DND-41 (cell line): ENCODE measurements at regions not wholly inside any gene's neighbourhood (a gene's known extent, or its start where the extent isn't known, plus 50 kb on each side); places are given as distances from the start of the nearest gene placed in this dataset.

Experiments used
- ATAC-seq: fragments of 200-7000 bp; cut with Tn5 transposase; 3 replicates; pipeline ENCODE4 v1.9.1; 2021; ENCODE audit warnings: low read depth; ENCODE audit not compliant: insufficient read depth
- DNase-seq: peaks from one replicate; pipeline ENCODE4 v3.0.0-alpha.2; 2020
- H2AFZ ChIP-seq: 2 replicates; pipeline ENCODE4 v1.6.0; 2012; ENCODE audit warnings: low read depth, low read length
- H3K27ac ChIP-seq: 2 replicates; pipeline ENCODE4 v1.5.1; 2012; ENCODE audit warnings: low read length, inconsistent platforms
- H3K27me3 ChIP-seq: fragments of 200-600 bp; sonication (generic); 2 replicates; pipeline ENCODE4 v1.6.0; 2012; ENCODE audit warnings: low read length, mild to moderate bottlenecking, inconsistent platforms; ENCODE audit not compliant: insufficient read depth, poor library complexity
- H3K36me3 ChIP-seq: 2 replicates; pipeline ENCODE4 v1.5.1; 2012; ENCODE audit warnings: low read length, inconsistent platforms; ENCODE audit not compliant: insufficient read depth
- H3K4me1 ChIP-seq: 2 replicates; pipeline ENCODE4 v1.5.1; 2012; ENCODE audit warnings: mild to moderate bottlenecking, low read length; ENCODE audit not compliant: insufficient read depth
- H3K4me2 ChIP-seq: 2 replicates; pipeline ENCODE4 v1.6.0; 2012; ENCODE audit warnings: mild to moderate bottlenecking, moderate library complexity, low read length, inconsistent platforms; ENCODE audit not compliant: insufficient read depth
- H3K4me3 ChIP-seq, 2 experiments: fragments of 200-600 bp in 1 of 2; shearing (Covaris generic) in 1 of 2; 2 replicates each; pipeline ENCODE4 v1.5.1; 2012 to 2016; ENCODE audit warnings: inconsistent platforms in 2 of 2, low read length in 2 of 2, mild to moderate bottlenecking in 2 of 2, low read depth in 1 of 2, moderate library complexity in 1 of 2
- H3K79me2 ChIP-seq: 2 replicates; pipeline ENCODE4 v1.6.0; 2012; ENCODE audit warnings: low read length, inconsistent platforms; ENCODE audit not compliant: insufficient read depth
- H3K9ac ChIP-seq: 2 replicates; pipeline ENCODE4 v1.6.0; 2012; ENCODE audit warnings: low read depth, mild to moderate bottlenecking, inconsistent platforms, low read length, moderate library complexity
- H3K9me3 ChIP-seq: 2 replicates; pipeline ENCODE4 v1.5.1; 2012; ENCODE audit warnings: low read length, moderate library complexity, mild to moderate bottlenecking, inconsistent platforms; ENCODE audit not compliant: insufficient read depth, severe bottlenecking
- H4K20me1 ChIP-seq: 2 replicates; pipeline ENCODE4 v1.6.0; 2012; ENCODE audit warnings: low read length; ENCODE audit not compliant: insufficient read depth
- EZH2 ChIP-seq: IDR thresholded peaks from 3 replicates; pipeline ENCODE4 v1.6.1; 2012; ENCODE audit warnings: borderline replicate concordance, low read depth, mild to moderate bottlenecking, moderate library complexity, low read length, inconsistent platforms; ENCODE audit not compliant: severe bottlenecking
- TF ChIP-seq, protein P1 (sequence below): IDR thresholded peaks from 2 replicates; pipeline ENCODE4 v1.5.1; 2012; ENCODE audit warnings: borderline replicate concordance, low read length, moderate library complexity, mild to moderate bottlenecking; ENCODE audit not compliant: poor library complexity, severe bottlenecking; ENCODE audit errors: extremely low read depth

DNA sequence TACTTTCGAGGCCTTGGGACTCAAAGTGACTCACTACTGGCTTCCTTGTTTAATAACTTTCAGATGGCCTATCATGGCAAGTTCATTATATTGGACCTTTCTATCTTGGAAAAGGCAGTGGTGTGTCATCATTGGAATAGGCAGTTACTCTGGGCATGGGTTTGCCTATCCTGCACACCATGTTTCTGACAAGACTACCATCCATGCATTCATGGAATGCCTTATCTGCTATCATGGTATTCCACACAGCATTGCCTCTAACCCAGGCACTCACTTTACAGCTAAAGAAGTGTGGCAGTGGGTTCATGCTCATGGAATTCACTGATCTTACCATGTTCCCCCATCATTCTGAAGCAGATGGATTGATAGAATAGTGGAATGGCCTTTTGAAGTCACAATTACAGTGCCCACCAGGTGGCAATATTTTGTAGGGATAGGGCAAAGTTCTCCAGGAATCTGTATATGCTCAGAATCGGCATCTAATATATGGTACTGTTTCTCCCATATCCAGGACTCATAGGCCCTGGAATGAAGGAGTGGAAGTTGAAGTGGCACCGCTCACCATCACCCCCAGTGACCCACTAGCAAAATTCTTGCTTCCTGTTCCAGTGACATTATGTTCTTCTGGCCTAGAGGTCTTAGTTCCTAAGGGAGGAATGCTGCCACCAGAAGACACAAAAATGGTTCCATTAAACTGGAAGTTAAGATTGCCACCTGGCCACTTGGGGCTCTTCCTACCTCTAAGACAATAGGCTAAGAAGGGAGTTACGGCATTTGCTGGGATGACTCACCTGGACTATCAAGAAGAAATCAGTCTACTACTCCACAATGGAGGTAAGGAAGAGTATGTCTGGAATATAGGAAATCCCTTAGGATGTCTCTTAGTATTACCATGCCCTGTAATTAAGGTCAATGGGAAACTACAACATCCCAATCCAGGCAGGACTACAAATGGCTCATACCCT, 1161.4 kb downstream of the SI start:
- no peaks in the 10 kb centered on the region for H3K79me2 ChIP-seq
- DNase-seq: no peak
- no peak for TF ChIP-seq EZH2
- TF ChIP-seq, protein P1, sequence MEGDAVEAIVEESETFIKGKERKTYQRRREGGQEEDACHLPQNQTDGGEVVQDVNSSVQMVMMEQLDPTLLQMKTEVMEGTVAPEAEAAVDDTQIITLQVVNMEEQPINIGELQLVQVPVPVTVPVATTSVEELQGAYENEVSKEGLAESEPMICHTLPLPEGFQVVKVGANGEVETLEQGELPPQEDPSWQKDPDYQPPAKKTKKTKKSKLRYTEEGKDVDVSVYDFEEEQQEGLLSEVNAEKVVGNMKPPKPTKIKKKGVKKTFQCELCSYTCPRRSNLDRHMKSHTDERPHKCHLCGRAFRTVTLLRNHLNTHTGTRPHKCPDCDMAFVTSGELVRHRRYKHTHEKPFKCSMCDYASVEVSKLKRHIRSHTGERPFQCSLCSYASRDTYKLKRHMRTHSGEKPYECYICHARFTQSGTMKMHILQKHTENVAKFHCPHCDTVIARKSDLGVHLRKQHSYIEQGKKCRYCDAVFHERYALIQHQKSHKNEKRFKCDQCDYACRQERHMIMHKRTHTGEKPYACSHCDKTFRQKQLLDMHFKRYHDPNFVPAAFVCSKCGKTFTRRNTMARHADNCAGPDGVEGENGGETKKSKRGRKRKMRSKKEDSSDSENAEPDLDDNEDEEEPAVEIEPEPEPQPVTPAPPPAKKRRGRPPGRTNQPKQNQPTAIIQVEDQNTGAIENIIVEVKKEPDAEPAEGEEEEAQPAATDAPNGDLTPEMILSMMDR: peak; percentile 42
- H3K27ac ChIP-seq: no peak overlapping the region
- no peaks in the 10 kb centered on the region for H3K36me3 ChIP-seq
- no peaks in the 10 kb centered on the region for H3K9me3 ChIP-seq
- H3K27me3 ChIP-seq: no peaks in the 10 kb centered on the region
- no peak overlapping the region for H2AFZ ChIP-seq
- no peak overlapping the region for H3K4me2 ChIP-seq
- ATAC-seq: no peak
- no peak overlapping the region for H3K4me3 ChIP-seq
- no peaks in the 10 kb centered on the region for H3K4me1 ChIP-seq
- H4K20me1 ChIP-seq: no peaks in the 10 kb centered on the region
- H3K9ac ChIP-seq: no peak overlapping the region

- no peak for DNase-seq
- no peaks in the 10 kb centered on the region for H3K27me3 ChIP-seq
- H3K4me3 ChIP-seq: no peak overlapping the region
- H4K20me1 ChIP-seq: no peaks in the 10 kb centered on the region
- no peak overlapping the region for H2AFZ ChIP-seq
- no peak overlapping the region for H3K9ac ChIP-seq
- no peak overlapping the region for H3K27ac ChIP-seq
- TF ChIP-seq, protein P1: no peak
- no peak for TF ChIP-seq EZH2
- H3K4me2 ChIP-seq: no peak overlapping the region
- H3K36me3 ChIP-seq: no peaks in the 10 kb centered on the region
- H3K9me3 ChIP-seq: no peaks in the 10 kb centered on the region
- H3K4me1 ChIP-seq: no peaks in the 10 kb centered on the region
- ATAC-seq: no peak
- no peaks in the 10 kb centered on the region for H3K79me2 ChIP-seq
These were observed 1163.0 kb downstream of the SI start for GRCh38 chr3:163915280-163915679.

GRCh38 chr3:163914567-163914966, 1163.7 kb downstream of the SI start:
- no peaks in the 10 kb centered on the region for H3K27me3 ChIP-seq
- no peak overlapping the region for H3K4me3 ChIP-seq
- ATAC-seq: no peak
- no peaks in the 10 kb centered on the region for H3K79me2 ChIP-seq
- no peak overlapping the region for H3K27ac ChIP-seq
- H3K4me2 ChIP-seq: no peak overlapping the region
- H3K9me3 ChIP-seq: no peaks in the 10 kb centered on the region
- no peak overlapping the region for H2AFZ ChIP-seq
- H3K4me1 ChIP-seq: no peaks in the 10 kb centered on the region
- H4K20me1 ChIP-seq: no peaks in the 10 kb centered on the region
- TF ChIP-seq, protein P1: no peak
- no peak for TF ChIP-seq EZH2
- no peak for DNase-seq
- H3K36me3 ChIP-seq: no peaks in the 10 kb centered on the region
- H3K9ac ChIP-seq: no peak overlapping the region
